ENCODE measurements at regions not wholly inside any gene's neighbourhood (a gene's known extent, or its start where the extent isn't known, plus 50 kb on each side); places are given as distances from the start of the nearest gene placed in this dataset.
A peak's percentile ranks its signal among the peaks of the same experiment; 100 is the strongest.

GRCh38 chr5:168014433-168015123 is 276.9 kb upstream of the WWC1 start:
- intact Hi-C loops (cut with DNase I): no loop called here
- ATAC-seq: no peak
- DNase-seq (ENCODE audit: low spot score): no peak

- intact Hi-C loops (cut with DNase I): no loop called here
- DNase-seq (ENCODE audit: low spot score) (no peak), ATAC-seq (no peak)
These were observed 275.9 kb upstream of the WWC1 start for GRCh38 chr5:168015506-168015905.

- ATAC-seq (no peak), DNase-seq (ENCODE audit: low spot score) (no peak)
- intact Hi-C loops (cut with DNase I): no loop called here
These were observed 274.1 kb upstream of the WWC1 start for GRCh38 chr5:168017313-168017712.

- intact Hi-C loops (cut with DNase I): no loop called here
- DNase-seq (ENCODE audit: low spot score): no peak
- ATAC-seq: no peak
These were observed 272.3 kb upstream of the WWC1 start for GRCh38 chr5:168019143-168019542.

- intact Hi-C loops (cut with DNase I): no loop called here
- DNase-seq (ENCODE audit: low spot score) (no peak), ATAC-seq (peak; percentile 69)
These were observed 270.7 kb upstream of the WWC1 start for GRCh38 chr5:168020542-168021294.

- intact Hi-C loops (cut with DNase I): no loop called here
- DNase-seq (ENCODE audit: low spot score) (no peak), ATAC-seq (no peak)
These were observed 268.8 kb upstream of the WWC1 start for GRCh38 chr5:168022446-168023169.

GRCh38 chr5:168023191-168023590 is 268.3 kb upstream of the WWC1 start:
- DNase-seq (ENCODE audit: low spot score) (peak; percentile 60), ATAC-seq (peak; percentile 42)
- intact Hi-C loops (cut with DNase I): no loop called here

- no peak for ATAC-seq
- intact Hi-C loops (cut with DNase I): no loop called here
These were observed 267.1 kb upstream of the WWC1 start for GRCh38 chr5:168024306-168024705.

GRCh38 chr5:168027007-168027406 is 264.4 kb upstream of the WWC1 start:
- DNase-seq (ENCODE audit: low spot score) (no peak), ATAC-seq (peak; percentile 92)
- intact Hi-C loops (cut with DNase I): no loop called here

More at GRCh38 chr5:168024306-168024705, 267.1 kb upstream of the WWC1 start:
- DNase-seq (ENCODE audit: low spot score): no peak

- ATAC-seq (no peak), DNase-seq (ENCODE audit: low spot score) (no peak)
- intact Hi-C loops (cut with DNase I): no loop called here
These were observed 260.5 kb upstream of the WWC1 start for GRCh38 chr5:168030912-168031311.

- DNase-seq (ENCODE audit: low spot score) (no peak), ATAC-seq (no peak)
- intact Hi-C loops (cut with DNase I): no loop called here
These were observed 259.8 kb upstream of the WWC1 start for GRCh38 chr5:168031614-168032013.

GRCh38 chr5:168039039-168039438 is 252.4 kb upstream of the WWC1 start:
- ATAC-seq (no peak), DNase-seq (ENCODE audit: low spot score) (no peak)
- intact Hi-C loops (cut with DNase I): no loop called here

GRCh38 chr5:168039566-168040248 is 251.7 kb upstream of the WWC1 start:
- no peak for DNase-seq (ENCODE audit: low spot score)
- intact Hi-C loops (cut with DNase I): no loop called here
- no peak for ATAC-seq

GRCh38 chr5:168041583-168041982 is 249.9 kb upstream of the WWC1 start:
- DNase-seq (ENCODE audit: low spot score): no peak
- intact Hi-C loops (cut with DNase I): no loop called here
- no peak for ATAC-seq

- peak; percentile 77 for DNase-seq (ENCODE audit: low spot score)
- intact Hi-C loops (cut with DNase I): no loop called here
- ATAC-seq: peak; percentile 90
These were observed 249.0 kb upstream of the WWC1 start for GRCh38 chr5:168042284-168043068.

- DNase-seq (ENCODE audit: low spot score): no peak
- no peak for ATAC-seq
- intact Hi-C loops (cut with DNase I): no loop called here
These were observed 245.3 kb upstream of the WWC1 start for GRCh38 chr5:168046163-168046562.

- no peak for ATAC-seq
- intact Hi-C loops (cut with DNase I): no loop called here
- DNase-seq (ENCODE audit: low spot score): peak; percentile 58
These were observed 244.3 kb upstream of the WWC1 start for GRCh38 chr5:168047043-168047668.

- DNase-seq (ENCODE audit: low spot score) (no peak), ATAC-seq (peak; percentile 6)
- intact Hi-C loops (cut with DNase I): no loop called here
These were observed 243.8 kb upstream of the WWC1 start for GRCh38 chr5:168047669-168048111.

All from sciatic nerve (tissue), 2 donors.